LNCAP (cell line): ENCODE measurements at regions not wholly inside any gene's neighbourhood (a gene's known extent, or its start where the extent isn't known, plus 50 kb on each side); places are given as distances from the start of the nearest gene placed in this dataset.

Experiments used
- CTCF ChIP-seq: fragments of 450-650 bp; IDR thresholded peaks from 2 replicates; pipeline ENCODE4 v1.5.1; 2017; ENCODE audit warnings: mild to moderate bottlenecking

- TF ChIP-seq CTCF: no peak
These were observed 164.0 kb upstream of the CXADR start for GRCh38 chr21:17348849-17349248.

- TF ChIP-seq CTCF: no peak
These were observed 161.1 kb upstream of the CXADR start for GRCh38 chr21:17351766-17352165.

GRCh38 chr21:17352996-17353655 is 159.7 kb upstream of the CXADR start:
- TF ChIP-seq CTCF: no peak

GRCh38 chr21:17359781-17360180 is 153.1 kb upstream of the CXADR start:
- no peak for TF ChIP-seq CTCF

GRCh38 chr21:17368748-17369363 is 144.0 kb upstream of the CXADR start:
- TF ChIP-seq CTCF: no peak

- TF ChIP-seq CTCF: no peak
These were observed 142.6 kb upstream of the CXADR start for GRCh38 chr21:17370263-17370662.

- no peak for TF ChIP-seq CTCF
These were observed 141.9 kb upstream of the CXADR start for GRCh38 chr21:17370916-17371315.
